Keratinocyte (primary cell): ENCODE measurements at regions not wholly inside any gene's neighbourhood (a gene's known extent, or its start where the extent isn't known, plus 50 kb on each side); places are given as distances from the start of the nearest gene placed in this dataset.

Source experiments
- DNase-seq: peaks from one replicate; pipeline ENCODE4 v3.0.0-alpha.2; 2011; ENCODE audit warnings: low read depth, missing footprints, low spot score
- FAIRE-seq: peaks from 2 replicates; lab custom pipeline; 2011; peaks lifted over from hg19 to GRCh38; lab: Jason Lieb, UNC
- H2AFZ ChIP-seq: 2 replicates; pipeline ENCODE4 v1.6.0; 2012; ENCODE audit warnings: low read length, control low read depth, inconsistent platforms; ENCODE audit not compliant: control insufficient read depth
- H3K27ac ChIP-seq: 2 replicates; pipeline ENCODE4 v1.5.1; 2011; ENCODE audit warnings: low read length; ENCODE audit not compliant: control insufficient read depth, insufficient read depth
- H3K27me3 ChIP-seq: 3 replicates; pipeline ENCODE4 v1.6.0; 2011; ENCODE audit warnings: low read length; ENCODE audit not compliant: control insufficient read depth, insufficient read depth; ENCODE audit errors: extremely low read depth
- H3K36me3 ChIP-seq, 2 experiments: 2 replicates in 1 of 2; 3 replicates in 1 of 2; pipeline ENCODE4 v1.5.1; 2011; ENCODE audit warnings: low read length in 2 of 2, mild to moderate bottlenecking in 1 of 2; ENCODE audit not compliant: control insufficient read depth in 2 of 2, insufficient read depth in 2 of 2; ENCODE audit errors: extremely low read depth in 1 of 2
- H3K4me1 ChIP-seq: 3 replicates; pipeline ENCODE4 v1.5.1; 2011; ENCODE audit warnings: low read length; ENCODE audit not compliant: control insufficient read depth, insufficient read depth; ENCODE audit errors: extremely low read depth
- H3K4me2 ChIP-seq: 3 replicates; pipeline ENCODE4 v1.6.0; 2011; ENCODE audit warnings: low read depth, low read length; ENCODE audit not compliant: control insufficient read depth, insufficient read depth; ENCODE audit errors: extremely low read depth
- H3K4me3 ChIP-seq, 3 experiments: fragments of 200-600 bp in 1 of 3; sonication (generic) in 1 of 3; 2 replicates in 2 of 3; 3 replicates in 1 of 3; pipeline ENCODE4 v1.5.1; 2011 to 2016; ENCODE audit warnings: low read length in 3 of 3, mild to moderate bottlenecking in 3 of 3, control low read depth in 2 of 3, inconsistent platforms in 1 of 3, low read depth in 1 of 3, mixed read lengths in 1 of 3, mixed run types in 1 of 3, moderate library complexity in 1 of 3; ENCODE audit not compliant: control insufficient read depth in 2 of 3, insufficient read depth in 2 of 3; ENCODE audit errors: extremely low read depth in 1 of 3
- H3K79me2 ChIP-seq: 2 replicates; pipeline ENCODE4 v1.6.0; 2012; ENCODE audit warnings: low read length; ENCODE audit not compliant: control insufficient read depth, insufficient read depth
- H3K9ac ChIP-seq: 3 replicates; pipeline ENCODE4 v1.6.0; 2011; ENCODE audit warnings: low read length; ENCODE audit not compliant: control insufficient read depth, insufficient read depth; ENCODE audit errors: extremely low read depth
- H3K9me1 ChIP-seq: 3 replicates; pipeline ENCODE4 v1.6.0; 2011; ENCODE audit warnings: low read length; ENCODE audit not compliant: control insufficient read depth, insufficient read depth; ENCODE audit errors: extremely low read depth
- H3K9me3 ChIP-seq: 2 replicates; pipeline ENCODE4 v1.5.1; 2012; ENCODE audit warnings: low read depth, low read length; ENCODE audit not compliant: control insufficient read depth
- H4K20me1 ChIP-seq: 3 replicates; pipeline ENCODE4 v1.6.0; 2011; ENCODE audit warnings: low read length; ENCODE audit not compliant: control insufficient read depth, insufficient read depth; ENCODE audit errors: extremely low read depth
- EZH2 ChIP-seq: IDR thresholded peaks from one replicate; pipeline ENCODE4 v1.6.1; 2012; ENCODE audit warnings: inconsistent platforms, mild to moderate bottlenecking, low read length, moderate library complexity
- dilution Hi-C: fragments of 300-500 bp; cut with MboI; formaldehyde crosslinking; loops from one replicate; pipeline ENCODE4 v1.7.0; 2020; ENCODE audit warnings: low sequenced_read_pairs; ENCODE audit not compliant: extremely low pct_ligation_motif_present
- TF ChIP-seq, protein P1 (sequence below), 3 experiments: IDR thresholded peaks in 1 of 3; conservative IDR thresholded peaks in 1 of 3; optimal IDR thresholded peaks in 1 of 3; 2 replicates in 2 of 3; 3 replicates in 1 of 3; pipeline versions ENCODE3 to v1.5.1; 2011; ENCODE audit warnings: low read length in 3 of 3, mild to moderate bottlenecking in 3 of 3, moderate library complexity in 2 of 3, control low read depth in 1 of 3, inconsistent platforms in 1 of 3; ENCODE audit not compliant: insufficient read depth in 2 of 3; ENCODE audit errors: extremely low read depth in 1 of 3

DNA sequence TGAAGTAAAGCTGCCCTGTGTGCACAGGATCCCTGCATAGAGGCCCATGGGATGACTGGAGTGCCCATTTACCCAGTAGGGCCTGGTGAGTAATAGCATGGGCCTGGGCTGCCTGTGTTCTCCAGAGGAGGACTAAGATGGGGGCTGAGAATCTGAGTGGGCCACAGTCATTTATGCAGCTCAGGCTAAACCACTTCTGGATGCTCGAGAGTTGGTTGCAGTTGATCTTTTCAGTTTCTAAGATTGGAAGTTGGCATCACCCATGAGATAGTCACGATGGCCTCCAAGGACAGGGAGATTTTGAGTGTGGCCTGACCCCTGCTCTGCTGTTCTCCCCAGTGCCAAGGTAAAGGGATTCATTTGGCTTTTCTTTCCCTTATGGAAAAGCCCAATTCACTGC is 179.1 kb upstream of the SPRED2 start:
- Histone ChIP-seq H3K36me3 (no peaks in the 10 kb centered on the region), H3K4me2 (peak overlapping the region; percentile 46), H3K27me3 (no peaks in the 10 kb centered on the region), H3K9me1 (no peaks in the 10 kb centered on the region), H2AFZ (peak overlapping the region; percentile 30), H4K20me1 (no peaks in the 10 kb centered on the region), H3K4me3 (no peak overlapping the region), H3K4me1 (peaks cover 27% of the 10 kb centered on the region), H3K79me2 (no peaks in the 10 kb centered on the region), H3K9ac (no peak overlapping the region), H3K27ac (no peak overlapping the region), H3K9me3 (no peaks in the 10 kb centered on the region)
- dilution Hi-C loops, result no loop called here
- FAIRE-seq (no peak), DNase-seq (no peak)
- TF ChIP-seq EZH2, result no peak
- TF ChIP-seq, protein P1, sequence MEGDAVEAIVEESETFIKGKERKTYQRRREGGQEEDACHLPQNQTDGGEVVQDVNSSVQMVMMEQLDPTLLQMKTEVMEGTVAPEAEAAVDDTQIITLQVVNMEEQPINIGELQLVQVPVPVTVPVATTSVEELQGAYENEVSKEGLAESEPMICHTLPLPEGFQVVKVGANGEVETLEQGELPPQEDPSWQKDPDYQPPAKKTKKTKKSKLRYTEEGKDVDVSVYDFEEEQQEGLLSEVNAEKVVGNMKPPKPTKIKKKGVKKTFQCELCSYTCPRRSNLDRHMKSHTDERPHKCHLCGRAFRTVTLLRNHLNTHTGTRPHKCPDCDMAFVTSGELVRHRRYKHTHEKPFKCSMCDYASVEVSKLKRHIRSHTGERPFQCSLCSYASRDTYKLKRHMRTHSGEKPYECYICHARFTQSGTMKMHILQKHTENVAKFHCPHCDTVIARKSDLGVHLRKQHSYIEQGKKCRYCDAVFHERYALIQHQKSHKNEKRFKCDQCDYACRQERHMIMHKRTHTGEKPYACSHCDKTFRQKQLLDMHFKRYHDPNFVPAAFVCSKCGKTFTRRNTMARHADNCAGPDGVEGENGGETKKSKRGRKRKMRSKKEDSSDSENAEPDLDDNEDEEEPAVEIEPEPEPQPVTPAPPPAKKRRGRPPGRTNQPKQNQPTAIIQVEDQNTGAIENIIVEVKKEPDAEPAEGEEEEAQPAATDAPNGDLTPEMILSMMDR (optimal IDR thresholded peaks at IDR 0.05 in 1 of 3, IDR thresholded peaks at IDR 0.05 in 1 of 3, conservative IDR thresholded peaks at IDR 0.05 in 1 of 3; ENCODE audit: extremely low read depth in 1 of 3, insufficient read depth in 2 of 3, low read length in 3 of 3), result no peak

- Histone ChIP-seq H3K4me2 (peak overlapping the region; percentile 9), H3K4me1 (peaks cover 32% of the 10 kb centered on the region), H3K27ac (no peak overlapping the region), H2AFZ (no peak overlapping the region), H3K4me3 (no peak overlapping the region), H3K36me3 (no peaks in the 10 kb centered on the region), H3K9me1 (no peaks in the 10 kb centered on the region), H4K20me1 (no peaks in the 10 kb centered on the region), H3K9ac (no peak overlapping the region), H3K27me3 (no peaks in the 10 kb centered on the region), H3K79me2 (no peaks in the 10 kb centered on the region), H3K9me3 (no peaks in the 10 kb centered on the region)
- no peak for FAIRE-seq
- no peak for DNase-seq
- TF ChIP-seq, protein P1 (optimal IDR thresholded peaks at IDR 0.05 in 1 of 3, IDR thresholded peaks at IDR 0.05 in 1 of 3, conservative IDR thresholded peaks at IDR 0.05 in 1 of 3; ENCODE audit: extremely low read depth in 1 of 3, insufficient read depth in 2 of 3, low read length in 3 of 3), result no peak
- TF ChIP-seq EZH2, result no peak
- dilution Hi-C loops, result no loop called here
These were observed 176.5 kb upstream of the SPRED2 start for GRCh38 chr2:65608916-65609315.
